Peyer's patch (tissue), 4 donors: ENCODE measurements at regions not wholly inside any gene's neighbourhood (a gene's known extent, or its start where the extent isn't known, plus 50 kb on each side); places are given as distances from the start of the nearest gene placed in this dataset.

ENCODE experiments used
- POLR2A ChIP-seq, 2 donors: fragments of 450-650 bp; IDR thresholded peaks; one replicate each; pipeline ENCODE4 v1.5.1; 2017; ENCODE audit warnings: antibody characterized with exemption in 2 of 2, mild to moderate bottlenecking in 2 of 2, moderate library complexity in 2 of 2
- TF ChIP-seq, protein P1 (sequence below), 6 experiments: fragments of 450-650 bp in 4 of 6; fragments of 200-600 bp in 2 of 6; sonication (generic) in 1 of 6; IDR thresholded peaks; one replicate each; pipeline ENCODE4 v1.5.1; 2017 to 2019; ENCODE audit warnings: antibody characterized with exemption in 6 of 6, mild to moderate bottlenecking in 3 of 6, moderate library complexity in 1 of 6

- TF ChIP-seq, protein P1, sequence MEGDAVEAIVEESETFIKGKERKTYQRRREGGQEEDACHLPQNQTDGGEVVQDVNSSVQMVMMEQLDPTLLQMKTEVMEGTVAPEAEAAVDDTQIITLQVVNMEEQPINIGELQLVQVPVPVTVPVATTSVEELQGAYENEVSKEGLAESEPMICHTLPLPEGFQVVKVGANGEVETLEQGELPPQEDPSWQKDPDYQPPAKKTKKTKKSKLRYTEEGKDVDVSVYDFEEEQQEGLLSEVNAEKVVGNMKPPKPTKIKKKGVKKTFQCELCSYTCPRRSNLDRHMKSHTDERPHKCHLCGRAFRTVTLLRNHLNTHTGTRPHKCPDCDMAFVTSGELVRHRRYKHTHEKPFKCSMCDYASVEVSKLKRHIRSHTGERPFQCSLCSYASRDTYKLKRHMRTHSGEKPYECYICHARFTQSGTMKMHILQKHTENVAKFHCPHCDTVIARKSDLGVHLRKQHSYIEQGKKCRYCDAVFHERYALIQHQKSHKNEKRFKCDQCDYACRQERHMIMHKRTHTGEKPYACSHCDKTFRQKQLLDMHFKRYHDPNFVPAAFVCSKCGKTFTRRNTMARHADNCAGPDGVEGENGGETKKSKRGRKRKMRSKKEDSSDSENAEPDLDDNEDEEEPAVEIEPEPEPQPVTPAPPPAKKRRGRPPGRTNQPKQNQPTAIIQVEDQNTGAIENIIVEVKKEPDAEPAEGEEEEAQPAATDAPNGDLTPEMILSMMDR (IDR thresholded peaks at IDR 0.05) = no peak
- no peak for TF ChIP-seq POLR2A (IDR thresholded peaks at IDR 0.05)
These were observed 90.2 kb upstream of the TAB3 start for GRCh38 chrX:30979271-30979670.
